ENCODE measurements at regions not wholly inside any gene's neighbourhood (a gene's known extent, or its start where the extent isn't known, plus 50 kb on each side); places are given as distances from the start of the nearest gene placed in this dataset.

DNA sequence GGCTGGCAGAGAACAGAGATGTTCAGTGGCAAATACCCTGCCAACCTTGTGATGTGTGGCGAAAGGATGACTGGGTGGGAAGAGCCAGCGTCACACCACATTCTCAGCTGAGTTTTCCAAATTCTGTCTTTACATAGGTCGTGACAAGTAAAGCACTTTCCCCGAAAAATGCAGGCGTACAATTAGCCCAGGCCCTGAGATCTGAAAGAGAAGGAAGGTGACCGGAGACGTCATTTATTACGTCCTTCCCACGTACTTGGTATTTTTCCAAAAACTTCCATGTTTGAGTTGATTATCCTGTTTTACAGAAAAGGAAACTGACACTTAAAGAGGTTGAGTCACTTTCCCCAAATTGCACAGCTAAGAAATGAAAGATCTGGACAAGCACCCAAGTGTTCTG is 413.3 kb downstream of the PRDM2 start:
- 27% methylated on average over 9 of the region's 9 CpGs for WGBS (ENCODE audit: missing lambda C conversion rate)
- Histone ChIP-seq H3K9me3 (no peaks in the 10 kb centered on the region), H3K4me3 (no peak overlapping the region), H3K27ac (no peak overlapping the region), H3K4me1 (no peaks in the 10 kb centered on the region), H3K4me2 (no peak overlapping the region)
- no peak for DNase-seq (ENCODE audit: low read depth in 1 of 2, low spot score in 1 of 2)
- POLR2A ChIA-PET: no interaction called here
- TF ChIP-seq, protein P1, sequence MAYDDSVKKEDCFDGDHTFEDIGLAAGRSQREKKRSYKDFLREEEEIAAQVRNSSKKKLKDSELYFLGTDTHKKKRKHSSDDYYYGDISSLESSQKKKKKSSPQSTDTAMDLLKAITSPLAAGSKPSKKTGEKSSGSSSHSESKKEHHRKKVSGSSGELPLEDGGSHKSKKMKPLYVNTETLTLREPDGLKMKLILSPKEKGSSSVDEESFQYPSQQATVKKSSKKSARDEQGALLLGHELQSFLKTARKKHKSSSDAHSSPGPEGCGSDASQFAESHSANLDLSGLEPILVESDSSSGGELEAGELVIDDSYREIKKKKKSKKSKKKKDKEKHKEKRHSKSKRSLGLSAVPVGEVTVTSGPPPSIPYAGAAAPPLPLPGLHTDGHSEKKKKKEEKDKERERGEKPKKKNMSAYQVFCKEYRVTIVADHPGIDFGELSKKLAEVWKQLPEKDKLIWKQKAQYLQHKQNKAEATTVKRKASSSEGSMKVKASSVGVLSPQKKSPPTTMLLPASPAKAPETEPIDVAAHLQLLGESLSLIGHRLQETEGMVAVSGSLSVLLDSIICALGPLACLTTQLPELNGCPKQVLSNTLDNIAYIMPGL (CRISPR knock-in tag; IDR thresholded peaks at IDR 0.05; ENCODE audit: borderline replicate concordance): no peak
- no peak for TF ChIP-seq RARB (CRISPR knock-in tag; IDR thresholded peaks at IDR 0.05)
- TF ChIP-seq, protein P2, sequence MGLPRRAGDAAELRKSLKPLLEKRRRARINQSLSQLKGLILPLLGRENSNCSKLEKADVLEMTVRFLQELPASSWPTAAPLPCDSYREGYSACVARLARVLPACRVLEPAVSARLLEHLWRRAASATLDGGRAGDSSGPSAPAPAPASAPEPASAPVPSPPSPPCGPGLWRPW (IDR thresholded peaks at IDR 0.05): no peak
- TF ChIP-seq ZSCAN20 (CRISPR knock-in tag; IDR thresholded peaks at IDR 0.05): no peak
- no peak for TF ChIP-seq NFE2L2 (conservative IDR thresholded peaks at IDR 0.05; ENCODE audit: low read length)
- no peak for TF ChIP-seq ZNF302 (CRISPR knock-in tag; IDR thresholded peaks at IDR 0.05)
- TF ChIP-seq, protein P3, sequence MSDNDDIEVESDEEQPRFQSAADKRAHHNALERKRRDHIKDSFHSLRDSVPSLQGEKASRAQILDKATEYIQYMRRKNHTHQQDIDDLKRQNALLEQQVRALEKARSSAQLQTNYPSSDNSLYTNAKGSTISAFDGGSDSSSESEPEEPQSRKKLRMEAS (IDR thresholded peaks at IDR 0.05): no peak
- TF ChIP-seq SMC3 (IDR thresholded peaks at IDR 0.05): no peak
- TF ChIP-seq JUNB (IDR thresholded peaks at IDR 0.05): no peak
- TF ChIP-seq RNF2 (IDR thresholded peaks at IDR 0.05; ENCODE audit: borderline replicate concordance, low read depth): no peak
- CTCF ChIA-PET: no interaction called here
- no peak for ATAC-seq
- FAIRE-seq: no peak

DNA sequence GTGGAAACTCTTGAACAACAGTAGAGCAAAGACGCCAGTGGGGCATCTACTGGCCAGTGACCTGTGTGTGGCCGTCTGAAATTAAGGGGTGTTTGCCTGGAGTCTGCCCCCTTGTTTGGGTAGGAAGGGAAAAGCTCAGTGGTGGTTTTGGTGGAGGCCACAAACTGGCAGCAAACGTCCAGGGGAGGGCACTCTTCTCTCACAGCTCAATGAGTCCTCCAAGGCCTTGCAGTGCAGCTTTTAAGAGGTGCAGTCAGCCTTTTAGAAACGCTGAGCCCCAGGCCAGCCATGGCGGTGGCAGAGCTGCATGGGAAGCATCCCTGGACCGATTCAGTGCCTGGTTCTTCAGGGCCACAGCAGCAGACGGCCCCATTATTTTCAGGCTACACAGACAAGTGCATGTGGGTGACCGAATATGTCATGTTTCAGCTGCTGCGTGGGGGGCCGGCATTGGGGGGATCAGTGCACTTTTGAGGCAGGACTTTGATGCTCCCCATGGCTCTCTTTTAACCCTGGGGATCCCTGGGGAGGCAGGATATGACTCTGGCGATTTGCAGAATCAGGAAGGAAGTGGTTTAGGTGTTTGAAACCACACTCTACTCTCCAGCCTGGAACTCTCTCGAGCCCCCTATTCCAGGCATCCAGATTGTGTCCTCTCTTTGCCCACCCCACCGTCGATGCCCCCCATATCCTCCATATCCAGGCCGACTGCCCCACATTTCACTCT is 414.0 kb downstream of the PRDM2 start:
- FAIRE-seq (no peak), ATAC-seq (peak in 1 of 2 experiments; percentile 50; a peak in 3 of 6 replicates), DNase-seq (ENCODE audit: low read depth in 1 of 2, low spot score in 1 of 2) (peak in 1 of 2 experiments; percentile 16)
- TF ChIP-seq MYC (IDR thresholded peaks at IDR 0.05; ENCODE audit: borderline replicate concordance, low read length): no peak
- TF ChIP-seq HOXA7 (CRISPR knock-in tag; IDR thresholded peaks at IDR 0.05): no peak
- peak; percentile 17 to 27; a peak in 1 of 5 replicates for TF ChIP-seq RAD21 (conservative IDR thresholded peaks at IDR 0.05 in 1 of 2, IDR thresholded peaks at IDR 0.05 in 1 of 2)
- POLR2A ChIA-PET: no interaction called here
- H3K4me1 ChIP-seq: no peaks in the 10 kb centered on the region
- under 1% methylated on average over 7 of the region's 15 CpGs for WGBS (ENCODE audit: missing lambda C conversion rate)
- CTCF ChIA-PET: no interaction called here
- no peak overlapping the region for H3K27ac ChIP-seq
- no peaks in the 10 kb centered on the region for H3K9me3 ChIP-seq
- no peak overlapping the region for H3K4me3 ChIP-seq
- H3K4me2 ChIP-seq: no peak overlapping the region

DNA sequence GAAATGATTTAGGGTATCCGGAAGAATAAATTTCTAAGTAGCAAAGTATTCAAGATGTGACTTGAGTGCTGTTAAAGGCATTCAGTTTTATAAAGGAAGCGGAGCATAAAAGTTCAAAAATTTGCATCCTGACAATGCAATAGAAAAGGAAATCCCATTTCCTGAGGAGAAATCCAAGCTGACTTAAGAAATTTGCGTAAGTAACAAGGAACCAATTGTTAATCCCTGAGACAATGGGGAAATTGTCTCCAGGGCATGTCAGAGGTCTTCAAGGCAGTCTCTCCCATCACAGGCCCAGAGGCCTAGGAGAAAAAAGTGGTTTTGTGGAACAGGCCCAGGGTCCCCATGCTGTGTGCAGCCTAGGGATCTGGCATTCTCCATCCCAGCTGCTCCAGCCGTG is 416.0 kb downstream of the PRDM2 start:
- no peak overlapping the region for H3K27ac ChIP-seq
- DNase-seq (ENCODE audit: low read depth in 1 of 2, low spot score in 1 of 2): no peak
- WGBS (ENCODE audit: missing lambda C conversion rate): 13% methylated on average over 4 of the region's 4 CpGs
- POLR2A ChIA-PET: no interaction called here
- CTCF ChIA-PET: no interaction called here
- no peak overlapping the region for H3K4me2 ChIP-seq
- H3K4me1 ChIP-seq: no peaks in the 10 kb centered on the region
- no peak for ATAC-seq
- FAIRE-seq: no peak
- no peak overlapping the region for H3K4me3 ChIP-seq
- H3K9me3 ChIP-seq: no peaks in the 10 kb centered on the region
- no peak for TF ChIP-seq SREBF2 (IDR thresholded peaks at IDR 0.05)
- no peak for TF ChIP-seq RNF2 (IDR thresholded peaks at IDR 0.05; ENCODE audit: borderline replicate concordance, low read depth)
- TF ChIP-seq FOXS1 (CRISPR knock-in tag; IDR thresholded peaks at IDR 0.05): no peak
- no peak for TF ChIP-seq MAFK (IDR thresholded peaks at IDR 0.05; ENCODE audit: partially characterized antibody)
- TF ChIP-seq HOXB13 (CRISPR knock-in tag; IDR thresholded peaks at IDR 0.05; ENCODE audit: low read depth): no peak
- no peak for TF ChIP-seq TFCP2L1 (CRISPR knock-in tag; IDR thresholded peaks at IDR 0.05)
- TF ChIP-seq, protein P1 (CRISPR knock-in tag; IDR thresholded peaks at IDR 0.05; ENCODE audit: borderline replicate concordance): no peak
- TF ChIP-seq, protein P2 (IDR thresholded peaks at IDR 0.05): no peak
- TF ChIP-seq, protein P4, sequence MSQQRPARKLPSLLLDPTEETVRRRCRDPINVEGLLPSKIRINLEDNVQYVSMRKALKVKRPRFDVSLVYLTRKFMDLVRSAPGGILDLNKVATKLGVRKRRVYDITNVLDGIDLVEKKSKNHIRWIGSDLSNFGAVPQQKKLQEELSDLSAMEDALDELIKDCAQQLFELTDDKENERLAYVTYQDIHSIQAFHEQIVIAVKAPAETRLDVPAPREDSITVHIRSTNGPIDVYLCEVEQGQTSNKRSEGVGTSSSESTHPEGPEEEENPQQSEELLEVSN (IDR thresholded peaks at IDR 0.05; ENCODE audit: borderline replicate concordance, low read depth): no peak
- TF ChIP-seq NPAS2 (CRISPR knock-in tag; IDR thresholded peaks at IDR 0.05; ENCODE audit: borderline replicate concordance): no peak
- no peak for TF ChIP-seq HOXA7 (CRISPR knock-in tag; IDR thresholded peaks at IDR 0.05)
- TF ChIP-seq CHD2 (IDR thresholded peaks at IDR 0.05; ENCODE audit: low read length, partially characterized antibody): no peak
- TF ChIP-seq, protein P5, sequence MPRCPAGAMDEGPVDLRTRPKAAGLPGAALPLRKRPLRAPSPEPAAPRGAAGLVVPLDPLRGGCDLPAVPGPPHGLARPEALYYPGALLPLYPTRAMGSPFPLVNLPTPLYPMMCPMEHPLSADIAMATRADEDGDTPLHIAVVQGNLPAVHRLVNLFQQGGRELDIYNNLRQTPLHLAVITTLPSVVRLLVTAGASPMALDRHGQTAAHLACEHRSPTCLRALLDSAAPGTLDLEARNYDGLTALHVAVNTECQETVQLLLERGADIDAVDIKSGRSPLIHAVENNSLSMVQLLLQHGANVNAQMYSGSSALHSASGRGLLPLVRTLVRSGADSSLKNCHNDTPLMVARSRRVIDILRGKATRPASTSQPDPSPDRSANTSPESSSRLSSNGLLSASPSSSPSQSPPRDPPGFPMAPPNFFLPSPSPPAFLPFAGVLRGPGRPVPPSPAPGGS (IDR thresholded peaks at IDR 0.05): no peak
- no peak for TF ChIP-seq HDAC2 (IDR thresholded peaks at IDR 0.05)
- no peak for TF ChIP-seq ZC3H11A (IDR thresholded peaks at IDR 0.05)
